Middle frontal gyrus (tissue), 1 donor: ENCODE measurements at regions not wholly inside any gene's neighbourhood (a gene's known extent, or its start where the extent isn't known, plus 50 kb on each side); places are given as distances from the start of the nearest gene placed in this dataset.

Experiments used
- DNase-seq: peaks from one replicate; pipeline ENCODE4 v3.0.0-alpha.2; 2015; ENCODE audit warnings: low spot score; ENCODE audit errors: extremely low spot score

DNA sequence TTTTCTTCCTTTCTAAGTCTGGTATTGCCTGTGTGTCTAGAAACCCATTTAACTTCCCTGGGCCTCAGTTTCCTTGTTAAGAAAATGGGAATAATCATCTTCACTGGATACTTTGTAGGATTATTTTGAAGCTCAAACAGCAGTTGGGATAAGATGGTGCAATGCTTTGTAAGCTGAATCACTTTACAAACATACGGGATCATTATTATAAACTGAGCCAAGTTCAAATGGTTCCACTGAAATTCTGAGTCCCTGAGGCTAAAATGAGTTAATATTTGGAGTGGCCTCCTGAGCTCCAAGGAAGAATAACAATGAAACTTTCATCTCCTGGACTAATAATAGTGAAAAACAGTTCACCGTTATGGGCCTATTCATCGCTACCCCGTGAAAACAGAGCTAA is 388.0 kb downstream of the PLPP3 start:
- no peak for DNase-seq

DNA sequence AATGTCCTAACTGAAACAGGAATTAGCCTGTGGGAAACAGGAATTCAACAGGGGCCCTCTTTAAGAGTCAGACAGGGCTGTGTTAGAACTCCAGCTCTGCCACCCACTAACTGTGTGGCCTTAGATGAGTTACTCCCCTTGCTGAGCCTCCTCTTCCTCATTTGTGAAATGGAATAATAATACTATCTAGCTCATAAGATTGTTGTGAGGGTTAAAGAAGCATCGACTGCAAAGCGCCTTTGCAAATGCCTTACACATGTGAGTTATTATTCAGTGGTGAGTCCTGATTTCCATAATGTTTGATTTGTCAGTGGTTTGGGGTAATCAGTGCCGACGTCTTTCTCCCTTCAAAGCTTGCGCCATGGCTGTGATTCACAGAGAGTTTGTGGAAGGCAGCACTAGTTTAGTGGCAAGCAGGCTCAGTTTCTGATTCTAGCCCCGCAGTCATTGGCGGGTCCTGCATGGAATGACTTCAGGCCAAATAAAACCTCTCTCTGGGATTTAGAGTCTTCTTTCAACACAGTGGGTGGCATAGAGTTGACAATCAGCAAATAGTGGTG is 388.5 kb downstream of the PLPP3 start:
- DNase-seq: no peak

DNA sequence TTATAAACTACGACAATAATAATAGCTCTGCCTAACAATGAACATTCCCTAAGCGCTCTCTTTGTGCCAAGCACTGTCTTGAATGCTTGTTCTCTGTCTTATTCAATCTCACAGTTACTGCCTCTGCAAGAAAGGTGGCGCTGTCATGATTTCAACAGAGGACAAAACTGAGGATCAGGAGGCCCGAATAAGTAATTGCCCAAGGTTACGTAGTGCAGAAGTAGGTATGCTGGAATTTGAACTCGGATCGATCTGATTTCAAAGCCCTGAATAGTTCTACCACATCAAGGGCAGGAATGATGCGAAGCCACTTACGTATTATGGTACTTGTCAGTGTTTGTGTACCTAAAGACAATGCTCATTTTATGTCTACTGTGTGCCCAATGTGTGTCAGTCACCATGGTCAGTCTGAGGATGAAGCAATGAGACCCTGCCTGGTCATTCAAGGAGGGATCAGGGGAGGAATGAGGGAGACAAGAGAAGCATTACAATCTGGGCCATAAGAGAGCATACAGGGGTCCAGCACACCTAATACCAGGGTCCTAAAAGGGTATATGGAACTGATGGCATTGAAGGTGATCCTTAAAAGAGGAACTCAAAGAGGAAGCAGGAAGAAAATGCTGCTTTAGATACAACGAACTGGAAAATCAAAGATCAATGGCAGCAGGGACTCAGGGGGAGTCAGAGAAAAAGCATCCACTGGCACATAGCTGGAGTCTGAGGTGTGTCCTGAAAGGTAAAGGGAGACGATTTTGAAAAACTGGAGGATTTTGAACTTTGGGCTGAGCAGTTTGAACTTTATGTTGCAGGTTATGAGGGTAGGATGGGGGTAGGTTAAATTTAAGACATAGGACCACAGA is 389.2 kb downstream of the PLPP3 start:
- no peak for DNase-seq

DNA sequence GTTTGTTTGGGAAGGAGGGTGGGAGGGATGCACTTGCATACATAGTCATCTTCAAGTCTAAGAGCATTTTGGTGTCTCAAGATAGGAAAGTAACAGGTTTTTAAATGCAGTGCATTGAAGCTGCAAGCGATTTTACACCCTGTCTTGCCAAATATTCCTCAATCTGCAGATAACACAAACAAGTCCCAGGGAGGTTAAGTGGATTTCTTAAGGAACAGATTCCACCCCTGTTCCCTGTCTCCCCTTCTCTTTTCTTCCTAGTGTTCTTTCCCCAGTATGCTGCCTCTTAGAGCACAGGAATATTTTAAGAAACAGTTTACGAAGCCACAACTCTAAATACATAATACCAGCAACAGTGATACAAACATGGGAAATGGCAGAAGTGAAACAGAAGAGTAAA is 389.9 kb downstream of the PLPP3 start:
- DNase-seq: no peak

DNA sequence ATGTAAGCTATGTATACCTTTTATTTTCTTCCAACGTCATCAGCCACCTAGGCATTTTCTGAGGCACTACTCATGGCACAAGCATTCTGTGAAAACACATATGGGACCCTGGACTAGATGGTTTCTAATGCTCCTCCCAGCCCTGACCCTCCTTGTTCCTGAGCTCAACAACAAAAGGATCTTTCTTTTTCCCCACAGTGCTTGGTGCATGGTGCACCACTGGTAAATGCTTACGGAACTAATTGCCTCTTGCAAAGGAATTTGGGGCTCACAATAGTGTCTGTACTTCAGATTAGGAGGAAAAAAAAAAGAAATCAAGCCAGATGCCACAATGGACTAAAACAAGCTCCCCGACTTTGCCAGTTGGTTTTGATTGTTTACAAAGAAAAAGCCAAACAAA is 390.5 kb downstream of the PLPP3 start:
- no peak for DNase-seq

DNA sequence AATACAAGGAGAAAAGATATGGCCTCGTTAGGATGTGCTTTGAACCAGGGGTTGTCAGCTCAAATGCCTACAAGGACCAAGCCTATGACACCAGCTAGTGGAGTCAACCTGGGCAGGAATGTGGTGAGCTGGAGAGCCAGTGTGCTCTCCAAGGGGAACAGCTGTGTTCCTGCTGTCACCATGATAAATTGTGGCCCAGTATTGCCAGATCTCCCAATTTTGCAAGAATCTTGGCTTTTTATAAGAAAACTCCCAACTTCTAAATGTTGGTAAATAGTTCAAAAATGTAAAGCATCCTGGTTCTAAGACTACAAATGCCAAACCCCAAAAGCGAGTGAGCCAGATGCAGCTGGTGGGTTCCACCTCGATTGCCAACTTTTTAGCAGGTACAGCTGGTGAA is 391.1 kb downstream of the PLPP3 start:
- no peak for DNase-seq

DNA sequence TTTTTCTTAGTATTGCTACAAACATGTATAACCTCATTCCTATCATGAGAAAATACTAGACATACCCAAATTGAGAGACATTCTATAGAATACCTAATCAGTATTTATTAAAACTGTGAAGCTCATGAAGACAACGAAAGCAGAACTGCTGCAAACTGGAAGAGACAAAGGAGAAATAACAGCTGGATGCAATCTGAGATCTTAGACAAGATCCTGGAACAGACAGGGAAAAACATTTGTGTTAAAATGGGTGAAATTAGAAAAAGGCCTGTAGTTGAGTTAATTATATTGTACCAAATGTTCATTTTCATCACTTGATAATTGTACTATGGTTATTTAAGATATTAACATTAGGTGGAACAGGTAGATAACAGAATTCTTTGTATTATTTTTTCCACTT is 392.0 kb downstream of the PLPP3 start:
- DNase-seq: no peak

DNA sequence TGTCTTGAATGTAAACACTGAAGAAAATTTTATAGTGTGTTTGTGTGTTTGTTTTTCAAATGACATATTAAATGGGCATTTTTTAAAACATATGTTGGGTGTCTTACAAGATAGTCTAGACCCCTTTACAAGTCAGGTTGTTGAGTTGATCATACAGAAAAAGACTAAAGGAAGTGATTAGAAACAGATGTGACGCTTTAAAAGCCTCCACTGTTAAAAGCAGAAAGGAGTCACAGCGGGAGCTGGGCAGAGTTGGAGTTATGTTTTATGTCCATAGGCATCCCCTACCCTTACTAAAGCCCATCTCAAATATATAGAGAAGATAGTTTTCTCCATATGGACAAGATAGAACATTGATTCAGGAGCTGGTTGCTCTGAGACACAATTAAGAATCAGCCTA is 393.9 kb downstream of the PLPP3 start:
- no peak for DNase-seq

DNA sequence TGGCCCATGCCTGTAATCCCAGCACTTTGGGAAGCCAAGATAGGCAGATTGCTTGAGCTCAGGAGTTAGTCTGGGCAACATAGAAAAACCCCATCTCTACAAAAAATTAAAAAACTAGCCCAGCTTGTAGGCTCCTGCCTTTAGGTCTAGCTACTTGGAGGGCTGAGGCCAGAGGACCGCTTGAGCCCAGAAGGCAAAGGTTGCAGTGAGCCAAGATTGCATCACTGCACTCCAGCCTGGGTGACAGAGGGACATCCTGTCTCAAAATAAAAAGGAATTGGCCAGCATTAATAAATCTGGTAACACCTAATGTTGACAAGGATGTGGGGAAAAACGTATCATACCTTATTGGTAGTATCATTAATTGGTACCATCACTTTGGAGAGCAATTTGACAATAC is 396.2 kb downstream of the PLPP3 start:
- DNase-seq: no peak

DNA sequence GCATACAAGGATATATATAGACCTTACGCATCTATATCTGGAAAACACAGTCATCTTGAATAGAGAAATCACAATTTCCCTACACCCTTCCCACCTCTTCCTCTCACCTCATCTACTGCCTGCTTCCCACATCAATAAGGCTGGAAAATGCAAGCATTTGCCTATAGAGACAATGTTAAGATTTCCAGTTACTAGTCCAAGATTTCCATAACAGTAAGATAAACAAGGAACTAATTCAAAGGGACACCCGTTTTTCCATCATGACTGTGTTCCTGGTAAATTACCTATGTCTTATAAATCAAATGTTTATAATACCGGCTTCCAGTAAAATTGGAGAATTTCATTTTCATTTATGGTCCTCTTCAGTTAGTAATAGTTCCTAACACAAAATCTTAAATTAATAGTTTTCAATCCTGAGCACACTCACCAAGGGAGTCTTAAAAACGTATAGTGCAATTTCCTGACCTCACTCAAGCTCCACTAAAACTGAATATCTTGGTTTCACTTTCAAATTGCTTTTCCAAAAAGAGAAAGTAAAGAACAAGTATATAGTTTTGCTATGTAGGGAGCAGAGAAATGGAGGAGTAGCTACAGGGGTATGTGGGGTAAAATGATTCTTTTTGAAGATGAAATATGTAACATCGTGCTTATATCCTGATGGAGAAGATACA is 398.7 kb downstream of the PLPP3 start:
- no peak for DNase-seq

DNA sequence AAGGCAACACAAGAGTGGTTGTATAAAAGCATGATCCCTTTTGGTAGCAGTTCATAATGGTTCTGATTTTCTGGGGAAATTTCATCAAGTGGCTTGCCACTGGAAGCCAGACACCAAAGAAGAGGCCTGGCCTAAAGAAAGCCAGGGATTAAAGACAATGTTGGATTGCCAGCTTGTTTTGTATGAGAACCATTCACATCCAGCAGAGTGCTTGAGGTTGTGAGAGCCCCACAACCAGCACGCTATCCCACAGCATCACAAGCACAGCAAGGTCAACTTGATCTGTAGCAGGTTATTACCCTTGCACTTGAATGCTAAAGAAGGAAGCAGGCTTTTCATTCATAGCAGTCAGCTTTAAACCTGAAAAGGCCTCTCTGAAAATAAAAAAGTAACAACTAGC is 399.8 kb downstream of the PLPP3 start:
- DNase-seq: no peak

DNA sequence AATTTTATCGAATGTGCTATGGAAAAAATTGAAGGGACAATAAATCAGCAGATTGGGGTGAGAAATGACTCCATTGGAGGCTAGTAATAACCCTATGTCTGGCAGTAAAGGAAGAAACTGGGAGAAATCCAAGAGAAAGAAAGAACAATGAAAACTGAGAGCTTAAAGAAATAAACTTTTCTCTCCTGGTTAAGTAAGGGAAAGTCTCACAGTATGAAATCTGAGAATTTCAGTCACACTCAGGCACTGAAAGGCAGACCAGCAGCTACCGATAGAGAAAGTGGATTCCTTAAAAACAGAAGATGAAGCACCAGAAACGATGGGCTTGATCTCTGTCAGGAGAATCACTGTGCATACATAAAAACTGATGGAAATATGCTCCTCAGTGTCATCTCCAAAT is 404.2 kb downstream of the PLPP3 start:
- no peak for DNase-seq

DNA sequence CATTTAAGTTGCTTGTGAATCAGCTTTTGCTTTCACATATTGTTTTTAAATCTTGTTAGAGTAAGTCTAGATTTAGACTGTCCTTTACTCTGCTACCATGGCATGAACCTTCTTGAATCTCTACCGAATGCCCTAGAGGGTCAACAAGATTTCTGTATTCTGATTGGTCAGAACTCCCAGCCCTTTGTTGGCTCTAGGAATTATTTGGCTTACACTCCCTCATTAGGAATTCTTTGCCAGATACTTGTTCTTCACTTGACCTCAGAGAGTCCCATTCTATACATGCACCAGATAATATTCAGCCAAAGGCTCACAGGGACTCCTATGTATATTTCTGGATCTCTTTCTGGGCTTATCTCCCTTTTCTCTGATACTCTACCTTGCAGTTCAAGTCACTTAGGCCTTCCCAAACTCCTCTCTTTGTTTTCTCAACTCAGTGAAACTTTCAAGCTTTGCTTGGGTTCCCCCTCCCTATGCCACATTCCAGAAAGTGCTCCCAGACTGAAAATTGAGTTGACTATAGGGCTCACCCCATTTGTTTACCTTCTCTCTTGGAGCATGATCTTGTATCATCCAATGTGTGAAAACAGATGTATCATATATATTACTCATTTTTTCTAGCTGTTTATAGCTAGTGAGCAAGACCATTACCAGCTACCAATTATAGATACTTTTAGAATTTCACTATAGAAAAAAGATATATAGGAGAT is 405.0 kb downstream of the PLPP3 start:
- no peak for DNase-seq

DNA sequence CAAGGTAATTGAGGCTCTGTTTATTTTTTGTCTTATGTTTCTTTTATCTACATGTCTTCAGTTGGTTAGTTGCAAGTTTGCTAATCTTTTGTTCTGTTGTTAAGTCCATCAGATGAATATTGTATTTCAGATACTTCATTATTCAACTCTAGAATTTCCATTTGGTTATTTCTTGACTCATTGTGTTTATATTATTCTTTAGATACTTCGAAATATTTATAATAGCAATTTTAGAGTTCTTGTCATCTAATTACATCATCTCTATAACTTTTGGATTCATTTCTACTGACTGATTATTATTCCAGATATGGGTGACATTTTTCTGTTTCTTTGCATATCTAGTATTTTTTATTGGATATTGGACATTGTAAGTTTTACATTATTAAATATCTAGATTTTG is 405.6 kb downstream of the PLPP3 start:
- DNase-seq: no peak

DNA sequence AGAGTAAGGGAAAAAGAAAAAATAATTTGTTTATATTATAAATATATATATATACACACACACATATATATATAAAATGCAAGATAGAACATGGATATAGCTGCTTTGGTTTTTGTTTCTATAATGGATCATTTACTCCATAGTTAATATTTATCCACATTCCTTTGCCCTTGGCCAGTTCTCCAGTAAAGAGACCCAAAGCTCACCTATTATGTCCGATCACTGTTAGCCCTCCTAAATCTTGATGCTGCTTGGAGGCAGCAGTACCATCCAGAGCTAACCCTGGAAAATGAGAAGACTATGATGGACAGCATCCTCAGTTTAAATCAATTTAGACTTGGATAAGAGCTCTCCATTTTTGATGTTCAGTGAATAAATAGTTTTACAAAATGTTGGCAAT is 407.7 kb downstream of the PLPP3 start:
- no peak for DNase-seq

DNA sequence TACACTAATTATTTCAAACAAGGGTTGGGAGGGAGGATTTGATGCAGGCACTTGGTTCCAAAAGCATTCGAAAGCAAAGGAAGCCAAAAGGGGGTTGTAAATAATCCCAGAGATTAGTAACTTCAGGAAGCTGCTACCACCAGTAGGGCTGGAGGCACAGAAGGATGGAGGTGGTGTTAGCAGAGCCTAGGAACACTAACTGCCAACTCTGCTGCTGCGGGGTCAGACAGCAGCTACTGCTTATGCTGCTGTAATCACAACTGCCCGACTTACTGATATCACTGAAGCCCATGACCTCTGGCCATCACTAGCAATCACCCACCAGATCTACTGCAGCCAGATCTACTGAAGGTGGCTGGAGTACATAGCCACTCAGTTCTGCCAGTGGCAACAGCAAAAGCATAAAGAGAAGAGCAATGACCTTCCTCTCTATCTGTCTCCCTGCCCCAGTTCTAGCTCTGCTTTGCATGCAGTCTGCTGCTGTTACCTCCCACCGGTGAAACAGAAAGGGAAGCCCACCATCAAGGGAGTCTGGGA is 408.5 kb downstream of the PLPP3 start:
- no peak for DNase-seq

DNA sequence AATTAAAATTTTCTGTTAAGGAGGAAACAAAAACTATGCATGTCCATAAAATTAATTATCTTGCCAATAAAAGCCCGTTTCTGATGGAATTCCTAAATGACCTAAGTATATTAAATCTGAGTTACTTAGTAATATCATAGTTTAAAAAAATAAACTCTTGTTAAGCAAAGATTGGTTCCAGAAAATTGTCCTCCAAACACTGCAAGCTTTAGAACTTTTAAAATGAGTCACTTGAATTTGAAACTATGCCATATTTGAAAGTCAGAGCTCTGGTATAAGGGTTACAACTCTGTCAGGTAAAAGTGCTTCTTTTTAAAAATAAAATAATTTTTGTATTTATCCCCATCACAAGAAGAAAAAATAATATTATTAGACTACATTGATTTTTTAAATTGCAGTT is 409.5 kb downstream of the PLPP3 start:
- DNase-seq: no peak

DNA sequence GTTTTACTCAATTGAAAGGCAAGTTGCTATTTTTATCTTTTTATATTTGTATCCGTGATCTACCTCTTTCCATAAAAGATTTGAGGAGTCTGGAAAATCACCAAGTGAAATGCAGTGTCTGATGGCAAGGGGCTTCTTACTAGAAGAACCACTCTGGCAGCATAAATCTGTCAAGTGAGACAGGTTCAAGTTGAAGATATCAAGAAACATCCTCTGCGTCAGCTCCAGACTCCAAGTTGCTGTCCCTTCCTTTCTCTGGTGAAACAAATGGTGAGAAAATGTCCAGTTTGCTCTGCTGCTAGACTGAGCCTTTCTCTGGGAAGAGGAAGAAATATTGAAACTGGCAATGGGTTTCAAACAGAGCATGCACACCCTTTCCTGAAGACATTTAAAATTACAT is 411.2 kb downstream of the PLPP3 start:
- no peak for DNase-seq

DNA sequence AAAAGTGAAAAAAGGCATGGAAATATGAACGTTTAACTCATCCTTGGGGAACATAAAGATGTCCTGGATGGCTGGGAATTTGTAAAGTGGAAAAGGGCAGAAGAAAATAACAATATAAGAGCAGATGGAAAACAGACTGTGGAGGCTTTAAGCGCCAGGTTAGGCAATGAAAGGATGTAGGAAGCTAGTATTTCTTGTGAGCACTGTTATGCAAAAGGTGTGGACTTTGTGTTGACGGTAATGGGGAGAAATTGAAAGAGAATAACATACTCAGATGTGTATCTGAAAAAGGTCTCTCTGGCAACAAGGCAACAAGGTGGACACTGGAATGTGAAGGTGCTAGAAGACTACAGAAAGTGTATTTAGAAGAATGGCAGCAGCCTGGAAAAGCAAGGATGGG is 411.8 kb downstream of the PLPP3 start:
- no peak for DNase-seq

DNA sequence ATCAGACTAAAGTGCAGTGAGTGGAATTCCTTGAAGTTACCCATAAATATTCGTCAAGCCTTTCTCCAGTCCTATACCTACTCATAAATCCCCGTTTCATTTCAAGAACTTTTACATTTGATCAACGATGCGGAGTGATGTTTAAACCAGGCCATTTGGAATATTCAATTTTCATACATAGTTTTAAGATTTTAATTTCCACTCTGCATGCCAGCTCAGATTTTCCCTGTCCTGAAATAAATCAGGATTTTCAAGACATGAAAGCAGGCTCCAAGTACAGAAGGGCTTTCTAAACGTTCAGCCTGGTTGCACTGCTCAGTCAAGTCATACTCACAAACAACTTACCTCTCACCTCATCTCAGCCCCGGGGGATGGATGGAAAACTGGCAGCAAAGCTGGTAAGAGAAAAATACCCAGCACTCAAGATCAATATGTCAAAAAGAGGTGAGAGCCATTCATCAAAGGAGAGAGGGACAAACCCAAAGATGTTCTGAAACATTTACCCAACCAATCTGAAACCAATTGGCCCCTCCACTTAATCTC is 418.5 kb downstream of the PLPP3 start:
- no peak for DNase-seq
